Activated CD4-positive, alpha-beta T cell treated with anti-CD3 and anti-CD28 coated beads, Interleukin-2, amount 10 ng/mL, durations not matched to agents 7 days and 5 days (primary cell): ENCODE measurements at regions not wholly inside any gene's neighbourhood (a gene's known extent, or its start where the extent isn't known, plus 50 kb on each side); places are given as distances from the start of the nearest gene placed in this dataset.
"Not testable (repeated sequence)": the region's sequence is repeated elsewhere in the genome, so short reads cannot be mapped to it uniquely, and the experiment has no call there.

Experiments used
- CTCF ChIA-PET: fragments of 350-600 bp; sonication (Branson Sonifier 250); formaldehyde crosslinking; loops from one replicate; lab custom pipeline; 2021; ENCODE audit warnings: antibody characterized with exemption; lab: Charles Lee
- POLR2A ChIA-PET: fragments of 350-600 bp; sonication (Branson Sonifier 250); formaldehyde crosslinking; loops from one replicate; lab custom pipeline; 2021; ENCODE audit warnings: antibody characterized with exemption; lab: Charles Lee
- DNase-seq: peaks from one replicate; pipeline ENCODE4 v3.0.0-alpha.2; 2020
- H3K27ac Mint-ChIP-seq: one replicate; pipeline ENCODE4 v1.8.0; 2021; ENCODE audit warnings: mild to moderate bottlenecking, moderate library complexity, mixed read lengths
- H3K27me3 Mint-ChIP-seq: one replicate; pipeline ENCODE4 v1.8.0; 2021; ENCODE audit warnings: mixed read lengths
- H3K36me3 Mint-ChIP-seq: one replicate; pipeline ENCODE4 v1.8.0; 2021; ENCODE audit warnings: low read depth, mixed read lengths
- H3K4me1 Mint-ChIP-seq: one replicate; pipeline ENCODE4 v1.8.0; 2021; ENCODE audit warnings: mixed read lengths
- H3K4me3 Mint-ChIP-seq: one replicate; pipeline ENCODE4 v1.8.0; 2021; ENCODE audit warnings: mild to moderate bottlenecking, moderate library complexity, mixed read lengths
- H3K9me3 Mint-ChIP-seq: one replicate; pipeline ENCODE4 v1.8.0; 2021; ENCODE audit warnings: mixed read lengths

- H3K4me3 Mint-ChIP-seq, result no peak overlapping the region
- H3K4me1 Mint-ChIP-seq, result no peaks in the 10 kb centered on the region
- DNase-seq, result no peak
- H3K36me3 Mint-ChIP-seq, result no peaks in the 10 kb centered on the region
- ChIA-PET CTCF (no interaction called here), POLR2A (no interaction called here)
- no peak overlapping the region for H3K27ac Mint-ChIP-seq
- no peaks in the 10 kb centered on the region for H3K9me3 Mint-ChIP-seq
- H3K27me3 Mint-ChIP-seq, result peaks cover 2% of the 10 kb centered on the region
Observed at GRCh38 chr5:154702477-154702876, 52.7 kb upstream of the LARP1 start.

GRCh38 chr5:154701725-154702124 is 53.5 kb upstream of the LARP1 start:
- H3K4me3 Mint-ChIP-seq, DNase-seq, H3K27ac Mint-ChIP-seq, H3K36me3 Mint-ChIP-seq, H3K4me1 Mint-ChIP-seq, H3K27me3 Mint-ChIP-seq, H3K9me3 Mint-ChIP-seq, POLR2A ChIA-PET: not testable (repeated sequence)
- CTCF ChIA-PET, result interaction anchor here (0.6 to 0.7 kb wide), 2 partner anchors 21 to 44 kb away, joined by 3 read pairs; no protein-coding TSS in a partner anchor

- Mint-ChIP-seq H3K27ac (no peak overlapping the region), H3K27me3 (peaks cover 5% of the 10 kb centered on the region), H3K36me3 (no peaks in the 10 kb centered on the region), H3K4me1 (no peaks in the 10 kb centered on the region), H3K4me3 (no peak overlapping the region), H3K9me3 (no peaks in the 10 kb centered on the region)
- DNase-seq, result no peak
- POLR2A ChIA-PET, result no interaction called here
- CTCF ChIA-PET, result interaction anchor here (0.6 to 0.7 kb wide), 3 partner anchors 21 to 504 kb away, joined by 3 to 4 read pairs (median 3); no protein-coding TSS in a partner anchor
Observed at GRCh38 chr5:154701181-154701580, 54.0 kb upstream of the LARP1 start.

GRCh38 chr5:154700289-154700928 is 54.8 kb upstream of the LARP1 start:
- CTCF ChIA-PET, H3K4me3 Mint-ChIP-seq, POLR2A ChIA-PET: not testable (repeated sequence)

GRCh38 chr5:154698763-154699162 is 56.4 kb upstream of the LARP1 start:
- ChIA-PET CTCF (no interaction called here), POLR2A (no interaction called here)
- Mint-ChIP-seq H3K36me3 (no peaks in the 10 kb centered on the region), H3K27me3 (peaks cover 6% of the 10 kb centered on the region), H3K4me3 (no peak overlapping the region), H3K27ac (no peak overlapping the region), H3K9me3 (no peaks in the 10 kb centered on the region), H3K4me1 (no peaks in the 10 kb centered on the region)
- no peak for DNase-seq

More at GRCh38 chr5:154700289-154700928, 54.8 kb upstream of the LARP1 start:
- not testable (repeated sequence) for H3K27ac Mint-ChIP-seq, H3K4me1 Mint-ChIP-seq, DNase-seq, H3K9me3 Mint-ChIP-seq, H3K27me3 Mint-ChIP-seq, H3K36me3 Mint-ChIP-seq

GRCh38 chr5:154697371-154697770 is 57.8 kb upstream of the LARP1 start:
- no peak overlapping the region for H3K27ac Mint-ChIP-seq
- DNase-seq, result no peak
- H3K27me3 Mint-ChIP-seq, result peaks cover 6% of the 10 kb centered on the region
- no peaks in the 10 kb centered on the region for H3K4me1 Mint-ChIP-seq
- H3K9me3 Mint-ChIP-seq, result no peaks in the 10 kb centered on the region
- CTCF ChIA-PET, result interaction anchor here (0.7 kb wide), 1 partner anchor 580 kb away, joined by 3 read pairs; no protein-coding TSS in a partner anchor
- POLR2A ChIA-PET, result no interaction called here
- no peaks in the 10 kb centered on the region for H3K36me3 Mint-ChIP-seq
- no peak overlapping the region for H3K4me3 Mint-ChIP-seq

- POLR2A ChIA-PET, result interaction anchor here (0.6 kb wide), 1 partner anchor 127 kb away, joined by 10 read pairs; no protein-coding TSS in a partner anchor
- Mint-ChIP-seq H3K4me1 (no peaks in the 10 kb centered on the region), H3K27me3 (peaks cover 6% of the 10 kb centered on the region), H3K4me3 (no peak overlapping the region), H3K9me3 (no peaks in the 10 kb centered on the region), H3K27ac (no peak overlapping the region), H3K36me3 (no peaks in the 10 kb centered on the region)
- no peak for DNase-seq
- CTCF ChIA-PET, result no interaction called here
Observed at GRCh38 chr5:154696891-154697290, 58.3 kb upstream of the LARP1 start.

- no peaks in the 10 kb centered on the region for H3K4me1 Mint-ChIP-seq
- DNase-seq, result no peak
- peaks cover 4% of the 10 kb centered on the region for H3K27me3 Mint-ChIP-seq
- CTCF ChIA-PET, result interaction anchor here (0.6 kb wide), 1 partner anchor 175 kb away, joined by 3 read pairs; no protein-coding TSS in a partner anchor
- no peak overlapping the region for H3K4me3 Mint-ChIP-seq
- H3K36me3 Mint-ChIP-seq, result no peaks in the 10 kb centered on the region
- H3K9me3 Mint-ChIP-seq, result no peaks in the 10 kb centered on the region
- no peak overlapping the region for H3K27ac Mint-ChIP-seq
- POLR2A ChIA-PET, result no interaction called here
Observed at GRCh38 chr5:154694159-154694558, 61.0 kb upstream of the LARP1 start.

GRCh38 chr5:154690488-154690887 is 64.7 kb upstream of the LARP1 start:
- Mint-ChIP-seq H3K9me3 (no peaks in the 10 kb centered on the region), H3K4me3 (no peak overlapping the region), H3K27me3 (peaks cover 10% of the 10 kb centered on the region), H3K4me1 (no peaks in the 10 kb centered on the region), H3K36me3 (no peaks in the 10 kb centered on the region), H3K27ac (no peak overlapping the region)
- no peak for DNase-seq
- ChIA-PET CTCF (no interaction called here), POLR2A (no interaction called here)

GRCh38 chr5:154686490-154686889 is 68.7 kb upstream of the LARP1 start:
- ChIA-PET CTCF (no interaction called here), POLR2A (no interaction called here)
- peaks cover 5% of the 10 kb centered on the region for H3K4me1 Mint-ChIP-seq
- H3K36me3 Mint-ChIP-seq, result no peaks in the 10 kb centered on the region
- no peak for DNase-seq
- H3K4me3 Mint-ChIP-seq, result no peak overlapping the region
- H3K27ac Mint-ChIP-seq, result no peak overlapping the region
- H3K9me3 Mint-ChIP-seq, result no peaks in the 10 kb centered on the region
- peaks cover 20% of the 10 kb centered on the region for H3K27me3 Mint-ChIP-seq

GRCh38 chr5:154683101-154683880 is 71.9 kb upstream of the LARP1 start:
- no peak for DNase-seq
- Mint-ChIP-seq H3K4me3 (peak overlapping the region; percentile 53), H3K9me3 (no peaks in the 10 kb centered on the region), H3K27ac (peak overlapping the region; percentile 61), H3K36me3 (no peaks in the 10 kb centered on the region), H3K4me1 (peaks cover 5% of the 10 kb centered on the region), H3K27me3 (peaks cover 20% of the 10 kb centered on the region)
- ChIA-PET CTCF (interaction anchor here (0.7 to 1.6 kb wide), 2 partner anchors 9 kb away, joined by 4 read pairs; no protein-coding TSS in a partner anchor), POLR2A (interaction anchor here (0.6 kb wide), 1 partner anchor 12 kb away, joined by 3 read pairs; no protein-coding TSS in a partner anchor)

- H3K36me3 Mint-ChIP-seq, result no peaks in the 10 kb centered on the region
- H3K27ac Mint-ChIP-seq, result no peak overlapping the region
- H3K4me1 Mint-ChIP-seq, result peaks cover 5% of the 10 kb centered on the region
- ChIA-PET POLR2A (no interaction called here), CTCF (no interaction called here)
- no peak overlapping the region for H3K4me3 Mint-ChIP-seq
- H3K9me3 Mint-ChIP-seq, result peaks cover under 1% of the 10 kb centered on the region
- DNase-seq, result no peak
- peaks cover 7% of the 10 kb centered on the region for H3K27me3 Mint-ChIP-seq
Observed at GRCh38 chr5:154679501-154679900, 75.7 kb upstream of the LARP1 start.

- ChIA-PET CTCF (interaction anchor here (0.6 to 1.0 kb wide), 3 partner anchors 19 to 162 kb away, joined by 3 to 5 read pairs (median 3); no protein-coding TSS in a partner anchor), POLR2A (no interaction called here)
- no peaks in the 10 kb centered on the region for H3K36me3 Mint-ChIP-seq
- H3K4me1 Mint-ChIP-seq, result no peaks in the 10 kb centered on the region
- H3K27ac Mint-ChIP-seq, result no peak overlapping the region
- H3K4me3 Mint-ChIP-seq, result no peak overlapping the region
- H3K9me3 Mint-ChIP-seq, result peaks cover 2% of the 10 kb centered on the region
- no peak for DNase-seq
- peaks cover 2% of the 10 kb centered on the region for H3K27me3 Mint-ChIP-seq
Observed at GRCh38 chr5:154677921-154678320, 77.3 kb upstream of the LARP1 start.
